ENCODE measurements at regions not wholly inside any gene's neighbourhood (a gene's known extent, or its start where the extent isn't known, plus 50 kb on each side); places are given as distances from the start of the nearest gene placed in this dataset.

GRCh38 chr10:53726921-53727320, 954.3 kb upstream of the MBL2 start:
- no peaks in the 10 kb centered on the region for H3K9me3 Mint-ChIP-seq (ENCODE audit: unreplicated experiment)
- no peaks in the 10 kb centered on the region for H3K4me1 Mint-ChIP-seq (ENCODE audit: low read depth, unreplicated experiment)
- H3K27ac Mint-ChIP-seq (ENCODE audit: unreplicated experiment): no peak overlapping the region
- TF ChIP-seq CTCF (IDR thresholded peaks at IDR 0.05; ENCODE audit: partially characterized antibody, unreplicated experiment): no peak
- no peaks in the 10 kb centered on the region for H3K27me3 Mint-ChIP-seq (ENCODE audit: unreplicated experiment)
- no peak overlapping the region for H3K4me3 Mint-ChIP-seq (ENCODE audit: unreplicated experiment)
- H3K36me3 Mint-ChIP-seq (ENCODE audit: unreplicated experiment): no peaks in the 10 kb centered on the region
- no peak for DNase-seq

- no peak overlapping the region for H3K4me3 Mint-ChIP-seq (ENCODE audit: unreplicated experiment)
- H3K27ac Mint-ChIP-seq (ENCODE audit: unreplicated experiment): no peak overlapping the region
- no peak for DNase-seq
- no peaks in the 10 kb centered on the region for H3K27me3 Mint-ChIP-seq (ENCODE audit: unreplicated experiment)
- no peak for TF ChIP-seq CTCF (IDR thresholded peaks at IDR 0.05; ENCODE audit: partially characterized antibody, unreplicated experiment)
- no peaks in the 10 kb centered on the region for H3K4me1 Mint-ChIP-seq (ENCODE audit: low read depth, unreplicated experiment)
- H3K9me3 Mint-ChIP-seq (ENCODE audit: unreplicated experiment): no peaks in the 10 kb centered on the region
- H3K36me3 Mint-ChIP-seq (ENCODE audit: unreplicated experiment): no peaks in the 10 kb centered on the region
These were observed 952.0 kb upstream of the MBL2 start for GRCh38 chr10:53724581-53724980.

GRCh38 chr10:53719658-53720057, 947.1 kb upstream of the MBL2 start:
- Mint-ChIP-seq H3K36me3 (ENCODE audit: unreplicated experiment) (no peaks in the 10 kb centered on the region), H3K27me3 (ENCODE audit: unreplicated experiment) (no peaks in the 10 kb centered on the region), H3K27ac (ENCODE audit: unreplicated experiment) (no peak overlapping the region), H3K4me1 (ENCODE audit: low read depth, unreplicated experiment) (peaks cover 3% of the 10 kb centered on the region), H3K4me3 (ENCODE audit: unreplicated experiment) (no peak overlapping the region), H3K9me3 (ENCODE audit: unreplicated experiment) (no peaks in the 10 kb centered on the region)
- TF ChIP-seq CTCF (IDR thresholded peaks at IDR 0.05; ENCODE audit: partially characterized antibody, unreplicated experiment): no peak
- DNase-seq: no peak

- H3K27ac Mint-ChIP-seq (ENCODE audit: unreplicated experiment): no peak overlapping the region
- no peak overlapping the region for H3K4me3 Mint-ChIP-seq (ENCODE audit: unreplicated experiment)
- no peak for TF ChIP-seq CTCF (IDR thresholded peaks at IDR 0.05; ENCODE audit: partially characterized antibody, unreplicated experiment)
- H3K9me3 Mint-ChIP-seq (ENCODE audit: unreplicated experiment): no peaks in the 10 kb centered on the region
- peaks cover 3% of the 10 kb centered on the region for H3K4me1 Mint-ChIP-seq (ENCODE audit: low read depth, unreplicated experiment)
- H3K36me3 Mint-ChIP-seq (ENCODE audit: unreplicated experiment): no peaks in the 10 kb centered on the region
- no peak for DNase-seq
- no peaks in the 10 kb centered on the region for H3K27me3 Mint-ChIP-seq (ENCODE audit: unreplicated experiment)
These were observed 943.6 kb upstream of the MBL2 start for GRCh38 chr10:53716156-53716555.

- H3K36me3 Mint-ChIP-seq (ENCODE audit: unreplicated experiment): no peaks in the 10 kb centered on the region
- peaks cover 3% of the 10 kb centered on the region for H3K4me1 Mint-ChIP-seq (ENCODE audit: low read depth, unreplicated experiment)
- no peak for DNase-seq
- H3K27ac Mint-ChIP-seq (ENCODE audit: unreplicated experiment): no peak overlapping the region
- no peak overlapping the region for H3K4me3 Mint-ChIP-seq (ENCODE audit: unreplicated experiment)
- H3K9me3 Mint-ChIP-seq (ENCODE audit: unreplicated experiment): no peaks in the 10 kb centered on the region
- no peak for TF ChIP-seq CTCF (IDR thresholded peaks at IDR 0.05; ENCODE audit: partially characterized antibody, unreplicated experiment)
- H3K27me3 Mint-ChIP-seq (ENCODE audit: unreplicated experiment): no peaks in the 10 kb centered on the region
These were observed 940.8 kb upstream of the MBL2 start for GRCh38 chr10:53713431-53713830.
